Left lobe of liver (tissue), 2 donors: ENCODE measurements at regions not wholly inside any gene's neighbourhood (a gene's known extent, or its start where the extent isn't known, plus 50 kb on each side); places are given as distances from the start of the nearest gene placed in this dataset.

Source experiments
- ATAC-seq: fragments of 200-7000 bp; cut with Tn5 transposase; one replicate; pipeline ENCODE4 v1.9.1; 2020; ENCODE audit warnings: mild to moderate bottlenecking, moderate library complexity
- DNase-seq: peaks from one replicate; pipeline ENCODE4 v3.0.0-alpha.2; 2020; ENCODE audit warnings: low spot score
- donor health status: DM: no; HTN: no; CAD: no; lungs with moderate emphysema.
- donor health status: DM: no; HTN: yes; CAD: no.

DNA sequence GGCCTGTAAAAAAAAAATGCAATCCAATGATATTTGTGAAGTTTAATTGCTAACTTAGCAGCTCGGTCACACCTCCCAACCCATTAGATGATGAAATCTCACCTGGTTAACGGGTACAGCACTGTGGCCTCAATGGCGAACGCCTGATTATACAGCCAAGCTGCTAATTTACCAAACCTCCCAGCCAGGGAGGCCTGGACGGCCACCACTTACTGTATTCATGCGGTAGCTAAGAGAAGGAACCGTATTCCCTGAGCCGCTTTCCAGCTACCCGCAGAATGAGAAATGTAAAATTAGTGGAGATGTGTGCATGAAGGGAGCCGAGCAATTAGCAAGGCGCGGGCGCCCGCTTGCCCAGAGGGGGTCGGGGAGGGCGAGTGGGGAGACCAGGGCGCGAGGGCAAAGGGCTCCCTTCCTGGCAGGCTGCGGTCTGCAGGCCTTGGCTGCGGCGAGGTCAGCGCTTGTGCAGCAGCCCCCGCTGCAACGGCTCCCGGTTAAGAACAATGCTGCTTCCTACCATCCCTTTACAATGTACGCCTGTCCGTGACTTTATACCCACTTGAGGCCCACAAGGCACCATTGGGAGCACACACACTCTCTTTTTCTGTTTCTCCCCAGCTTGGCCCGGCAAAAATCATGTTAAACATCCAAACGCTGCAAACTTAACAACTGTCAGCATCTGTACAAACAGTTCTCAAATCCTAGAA is 70.4 kb upstream of the TBCA start:
- ATAC-seq (no peak), DNase-seq (no peak)

DNA sequence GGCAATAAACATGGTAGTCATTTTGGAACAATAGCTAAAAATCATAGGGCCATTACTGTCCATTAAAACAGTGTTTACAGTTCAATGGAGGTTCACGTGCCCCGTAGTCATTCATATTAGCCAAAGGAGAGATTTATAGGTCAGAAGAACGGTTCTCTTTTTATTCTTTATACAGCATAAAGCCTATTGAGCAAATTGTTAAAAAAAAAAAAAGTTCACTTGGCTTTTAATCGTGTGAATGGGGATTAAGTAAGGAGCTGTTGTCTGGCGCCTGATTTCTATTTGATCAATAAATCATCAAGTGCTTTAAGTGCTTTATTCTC is 69.1 kb upstream of the TBCA start:
- no peak for ATAC-seq
- no peak for DNase-seq

- no peak for DNase-seq
- peak; percentile 30 for ATAC-seq
Measured at GRCh38 chr5:77844623-77845323, 68.6 kb upstream of the TBCA start.

DNA sequence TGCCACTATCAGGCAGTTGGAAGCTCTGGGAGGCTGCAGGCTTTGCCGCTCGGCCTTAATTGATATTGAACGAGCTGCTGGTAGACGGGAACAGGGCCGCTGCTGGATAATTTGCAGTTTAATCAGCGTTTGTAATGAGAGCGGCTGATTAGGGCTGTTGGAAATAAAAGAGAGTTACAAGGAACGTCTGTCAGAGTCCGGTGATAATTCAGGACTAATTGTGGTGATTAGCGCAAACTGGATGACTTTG is 68.2 kb upstream of the TBCA start:
- ATAC-seq (peak; percentile 23), DNase-seq (no peak)

DNA sequence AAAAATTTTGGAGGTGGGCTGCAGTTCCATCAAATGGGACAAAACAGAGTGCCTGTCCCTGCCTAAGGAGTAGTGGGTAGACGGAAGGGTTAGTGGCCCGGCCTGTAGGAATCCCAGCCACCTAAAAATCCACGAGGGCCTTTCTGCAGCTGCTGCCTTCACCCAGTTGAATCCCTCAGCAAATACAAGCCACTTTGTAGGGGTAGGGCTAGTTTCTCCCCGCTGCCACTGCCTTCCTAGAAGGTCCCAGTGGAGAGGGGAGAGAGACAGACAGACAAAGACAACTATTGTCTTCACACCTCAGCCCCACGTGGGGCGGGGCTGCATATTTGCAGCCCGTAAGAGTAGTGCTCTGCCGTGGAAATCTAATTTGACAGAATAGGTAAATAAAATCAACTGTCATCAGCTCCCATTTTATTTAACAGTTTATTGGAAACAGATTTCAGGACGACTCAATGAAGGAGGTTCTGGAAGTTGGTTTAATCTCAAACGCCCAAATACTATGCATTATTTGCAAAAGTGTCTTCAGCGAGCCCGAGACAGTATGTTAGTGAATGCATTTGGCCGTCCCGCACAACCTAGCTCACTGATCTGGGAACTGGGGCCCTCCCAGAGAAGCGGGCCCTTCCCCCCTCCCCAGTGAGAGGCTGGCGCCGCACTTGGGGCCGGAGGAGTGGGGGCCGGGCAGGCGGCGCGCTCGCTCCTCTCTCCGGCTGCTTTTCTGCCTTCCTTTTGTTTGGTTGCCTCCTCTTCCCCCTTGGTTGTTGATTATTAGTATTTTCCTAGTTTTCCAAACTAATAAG is 67.6 kb upstream of the TBCA start:
- DNase-seq (no peak), ATAC-seq (peak; percentile 49)

DNA sequence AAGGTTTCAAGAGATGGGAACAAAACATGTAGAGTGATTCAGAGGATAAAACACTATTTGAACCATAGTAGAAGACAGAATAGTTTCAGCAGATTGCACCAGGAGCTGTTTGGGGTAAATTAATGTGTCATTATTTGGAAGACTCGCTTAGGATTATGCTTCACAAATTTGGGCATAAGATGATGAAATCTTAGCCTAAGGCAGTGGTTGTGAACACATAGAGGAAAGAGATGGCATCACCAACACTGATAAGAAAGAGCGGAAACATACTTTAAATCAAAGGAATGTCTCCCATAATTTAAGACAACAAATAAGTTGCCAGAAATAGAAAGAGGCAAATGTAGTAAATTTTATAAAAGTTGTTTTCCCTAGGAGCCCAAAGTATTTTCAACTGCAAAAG is 66.1 kb upstream of the TBCA start:
- ATAC-seq (no peak), DNase-seq (no peak)

- no peak for ATAC-seq
- DNase-seq, result no peak
Measured at GRCh38 chr5:77841616-77842015, 65.5 kb upstream of the TBCA start.

DNA sequence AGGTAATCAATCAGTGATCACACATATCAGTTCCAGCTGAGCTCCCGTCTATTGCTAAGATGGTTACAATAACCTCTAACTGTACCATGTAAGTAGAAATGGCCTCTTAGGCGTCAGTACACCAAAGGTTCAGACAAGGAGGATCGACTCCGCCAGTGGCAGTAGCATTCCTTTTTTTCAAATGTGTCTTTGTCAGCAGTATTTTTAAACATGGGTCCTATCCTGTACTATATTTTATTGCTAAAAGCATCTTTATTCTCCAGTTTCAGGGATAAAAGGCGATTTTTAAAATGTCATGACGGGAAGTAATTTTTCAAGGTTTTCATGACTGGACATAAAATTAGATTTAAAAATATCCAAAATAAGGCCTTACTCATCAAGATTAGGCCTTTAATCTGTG is 64.8 kb upstream of the TBCA start:
- no peak for DNase-seq
- no peak for ATAC-seq

DNA sequence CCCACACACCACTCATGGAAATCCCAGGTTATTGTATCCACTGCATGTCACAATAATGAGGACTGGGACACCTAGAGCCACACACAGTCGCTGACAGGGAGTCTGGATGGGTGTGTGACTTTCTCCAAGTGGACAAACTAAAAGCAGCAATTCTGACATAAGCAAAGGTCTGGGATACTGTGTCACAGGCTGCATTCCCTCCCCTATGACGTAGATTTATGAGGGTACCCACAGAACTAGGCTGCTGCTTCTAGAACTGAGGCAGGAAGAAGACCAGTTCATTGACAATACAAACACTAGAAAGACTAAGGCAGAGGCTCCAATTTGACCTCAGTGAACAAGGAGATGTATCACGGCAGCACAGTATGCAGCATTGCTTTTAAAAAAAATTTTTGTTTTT is 63.6 kb upstream of the TBCA start:
- ATAC-seq (no peak), DNase-seq (no peak)

GRCh38 chr5:77832938-77833337 is 56.8 kb upstream of the TBCA start:
- DNase-seq, result no peak
- ATAC-seq, result no peak

- no peak for DNase-seq
- no peak for ATAC-seq
Measured at GRCh38 chr5:77832166-77832770, 56.1 kb upstream of the TBCA start.

DNA sequence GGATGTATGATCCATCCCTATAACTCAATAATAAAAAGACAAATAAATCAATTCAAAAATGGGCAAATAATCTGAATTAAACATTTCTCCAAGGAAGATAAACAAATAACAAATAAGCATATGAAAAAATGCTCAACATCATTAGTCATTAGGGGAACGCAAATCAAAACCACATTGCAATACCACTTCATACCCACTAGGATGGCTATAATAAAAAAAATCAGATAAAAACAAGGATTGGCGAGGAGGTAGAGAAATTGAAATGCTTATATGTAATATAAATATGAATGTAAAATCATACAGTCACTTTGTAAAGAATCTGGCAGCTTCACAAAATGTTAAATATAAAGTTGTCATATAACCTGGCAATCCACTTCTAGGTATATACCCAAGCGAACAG is 52.3 kb upstream of the TBCA start:
- DNase-seq, result no peak
- ATAC-seq, result no peak
